Inflammatory macrophage (primary cell): ENCODE measurements at regions not wholly inside any gene's neighbourhood (a gene's known extent, or its start where the extent isn't known, plus 50 kb on each side); places are given as distances from the start of the nearest gene placed in this dataset.

Experiments
- DNase-seq, 2 donors: peaks; one replicate each; pipeline ENCODE4 v3.0.0-alpha.2; 2020 to 2022

DNA sequence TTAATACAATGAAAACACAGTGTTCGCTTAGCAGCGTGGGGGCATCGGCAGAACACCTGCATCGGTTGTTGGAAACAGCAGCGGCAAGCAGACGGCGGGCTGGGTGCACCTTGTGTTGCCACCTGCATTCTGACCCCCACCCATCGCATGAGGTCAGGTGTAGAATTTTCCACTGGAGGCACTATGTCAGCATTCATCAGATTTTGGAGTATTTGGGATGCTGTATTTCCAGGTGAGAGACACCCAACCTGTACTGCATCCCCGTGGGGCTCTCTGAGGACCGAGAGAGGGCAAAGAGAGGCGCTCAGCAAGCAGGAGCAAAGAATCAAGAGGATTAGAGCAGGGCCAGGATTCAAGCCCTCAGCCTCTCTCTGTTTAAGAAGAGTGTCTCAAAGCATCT lies 116.4 kb upstream of the MGMT start:
- DNase-seq: no peak

DNA sequence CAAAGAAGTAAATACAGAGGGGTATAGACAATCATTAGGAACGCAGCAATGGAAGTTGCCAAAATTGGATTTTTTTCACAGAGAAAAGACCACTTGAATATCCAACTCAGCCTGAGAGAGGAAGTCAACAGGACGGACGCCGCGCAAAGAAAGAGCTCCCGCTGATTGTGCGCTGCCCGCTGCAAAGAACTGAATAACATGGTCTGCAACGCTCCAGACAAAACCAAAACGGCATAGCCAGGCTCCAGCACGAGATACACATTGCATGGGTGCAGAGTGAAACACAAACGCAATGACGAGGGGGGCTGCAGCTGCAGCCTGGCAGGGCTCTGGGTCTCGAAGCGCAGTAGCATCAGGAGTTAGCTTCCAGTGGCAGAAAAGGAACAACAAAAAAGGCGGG lies 113.9 kb upstream of the MGMT start:
- no peak for DNase-seq

- no peak for DNase-seq
These were observed 107.0 kb upstream of the MGMT start for GRCh38 chr10:129360046-129360445.

GRCh38 chr10:129361676-129362376 lies 105.2 kb upstream of the MGMT start:
- DNase-seq: no peak

DNA sequence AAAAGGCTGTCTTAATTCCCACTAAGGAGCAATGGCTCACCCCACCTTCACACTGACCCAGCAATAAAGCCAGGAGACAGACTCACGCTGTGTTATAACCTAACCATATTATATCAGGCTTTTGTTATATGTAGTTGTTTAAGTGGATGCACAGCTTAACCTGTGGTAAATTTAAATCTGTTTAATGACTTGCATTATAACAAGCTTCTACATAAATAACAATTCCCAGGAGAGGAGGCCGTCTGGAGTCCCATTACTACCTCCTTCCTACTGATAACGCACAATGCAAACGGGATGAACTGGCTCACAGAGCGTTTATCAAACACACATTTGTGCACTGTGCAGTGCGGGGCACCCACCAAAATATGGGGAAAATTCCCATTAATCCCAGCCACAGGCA lies 102.1 kb upstream of the MGMT start:
- no peak for DNase-seq

DNA sequence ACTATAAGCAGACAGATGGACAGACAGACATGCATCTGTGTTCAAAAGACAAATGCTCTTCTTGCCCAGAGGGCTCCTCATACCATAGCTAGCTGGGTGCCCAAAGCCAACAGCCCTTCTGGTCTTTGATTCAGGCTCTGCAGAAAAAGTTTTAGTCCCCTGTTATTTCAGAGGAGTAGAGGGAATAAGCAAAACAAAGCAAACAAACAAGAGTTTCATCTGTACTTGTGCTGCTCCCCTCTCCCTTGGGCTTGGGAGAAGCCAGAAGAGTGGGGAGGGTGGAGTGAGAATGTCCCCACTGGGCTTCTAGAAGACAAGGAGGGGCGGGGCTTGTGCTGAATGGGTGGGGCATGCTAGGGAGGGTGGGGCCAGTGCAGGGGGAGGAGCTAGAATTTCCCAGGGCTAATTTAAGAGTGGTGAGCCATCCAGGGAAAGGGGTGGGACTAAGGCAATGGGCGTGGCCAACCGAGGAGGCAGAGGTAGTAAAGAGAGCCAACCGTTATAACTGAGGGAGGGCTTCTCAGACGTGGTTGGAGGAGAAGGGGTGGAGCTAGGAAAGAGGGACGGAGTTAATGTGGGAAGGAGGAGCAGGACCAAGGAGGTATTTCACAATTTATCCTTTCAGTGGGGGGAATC lies 101.2 kb upstream of the MGMT start:
- no peak for DNase-seq

DNA sequence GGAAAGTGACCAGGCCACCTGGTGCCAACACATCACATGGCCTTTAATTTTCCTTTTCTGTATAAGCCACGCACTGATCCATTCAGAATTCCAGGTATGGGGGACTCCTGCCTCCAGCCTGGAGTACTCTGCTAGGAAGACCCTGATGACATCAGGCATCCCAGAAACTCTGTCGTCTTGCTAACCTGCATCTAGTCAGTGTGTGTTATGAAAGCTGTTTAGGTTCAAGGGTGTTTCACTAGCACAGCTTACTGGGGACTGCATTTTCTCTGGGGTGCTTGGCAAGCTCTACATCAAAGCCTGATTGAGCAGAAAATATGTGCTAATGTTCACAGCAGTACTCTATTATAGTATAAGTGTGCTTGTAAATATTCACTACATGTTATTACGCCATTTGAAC lies 100.6 kb upstream of the MGMT start:
- DNase-seq: no peak

DNA sequence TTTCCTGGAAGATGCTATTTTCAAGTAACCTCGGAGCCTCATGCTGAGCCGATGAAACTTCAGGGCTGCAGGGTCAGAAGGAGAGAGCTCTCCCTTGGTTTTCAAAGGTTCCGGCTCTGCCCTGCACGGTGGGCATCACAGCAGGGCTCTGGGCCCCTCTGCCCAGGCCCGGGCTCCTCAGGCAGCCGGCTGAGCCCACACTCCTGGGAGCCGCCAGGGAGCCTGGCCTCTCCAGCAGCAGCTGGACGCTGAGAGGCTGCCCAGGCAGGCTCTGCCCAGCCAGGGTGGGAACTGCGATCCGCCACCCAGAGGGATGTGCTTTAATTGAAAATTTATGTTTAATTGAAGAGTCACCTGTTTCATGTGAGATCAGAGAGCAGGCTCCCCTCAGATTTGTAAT lies 97.5 kb upstream of the MGMT start:
- no peak for DNase-seq

DNA sequence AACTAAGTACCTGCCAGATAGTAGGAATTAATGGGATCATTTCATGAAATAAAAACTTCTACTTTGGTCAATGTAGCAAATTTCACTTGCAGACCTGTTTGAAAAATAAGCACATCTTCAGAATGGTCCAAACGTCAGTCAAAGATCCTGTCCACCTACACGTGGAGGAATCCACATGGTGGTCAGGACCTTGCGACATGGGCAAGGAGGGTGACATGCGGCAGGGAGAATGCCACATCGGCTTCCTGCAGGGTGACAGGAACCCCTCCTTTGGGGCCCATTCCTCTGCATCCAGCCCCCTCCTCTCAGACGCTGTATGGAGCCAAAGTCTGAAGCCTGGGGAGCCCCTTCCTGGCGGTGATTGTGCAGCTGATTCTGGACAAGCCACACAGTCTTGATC lies 95.5 kb upstream of the MGMT start:
- DNase-seq: no peak

GRCh38 chr10:129372172-129372571 lies 94.9 kb upstream of the MGMT start:
- DNase-seq: no peak

- DNase-seq: no peak
These were observed 93.8 kb upstream of the MGMT start for GRCh38 chr10:129373231-129373630.

GRCh38 chr10:129373718-129374117 lies 93.3 kb upstream of the MGMT start:
- DNase-seq: no peak

DNA sequence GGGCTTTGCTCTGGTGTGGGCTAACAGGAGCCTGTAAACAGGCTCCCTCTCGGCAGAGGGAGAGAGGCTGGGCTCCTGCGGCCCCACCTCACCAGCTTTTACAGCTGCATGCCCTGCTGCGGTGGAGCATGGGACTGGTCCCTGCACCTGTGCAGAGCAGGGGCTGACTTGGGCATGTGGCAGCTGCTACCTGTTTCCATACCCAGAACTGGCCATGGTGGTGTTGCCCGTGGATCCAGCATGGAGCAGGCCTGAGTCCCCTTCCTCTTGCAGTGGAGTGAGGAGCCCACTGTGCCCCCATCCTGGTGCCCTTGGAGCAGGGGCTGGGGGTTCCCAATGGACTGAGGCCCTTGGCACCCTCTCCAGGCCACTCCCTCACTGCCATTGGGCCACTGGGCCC lies 91.9 kb upstream of the MGMT start:
- DNase-seq: no peak

GRCh38 chr10:129375912-129376311 lies 91.1 kb upstream of the MGMT start:
- DNase-seq: no peak

GRCh38 chr10:129380279-129380678 lies 86.8 kb upstream of the MGMT start:
- DNase-seq: no peak

DNA sequence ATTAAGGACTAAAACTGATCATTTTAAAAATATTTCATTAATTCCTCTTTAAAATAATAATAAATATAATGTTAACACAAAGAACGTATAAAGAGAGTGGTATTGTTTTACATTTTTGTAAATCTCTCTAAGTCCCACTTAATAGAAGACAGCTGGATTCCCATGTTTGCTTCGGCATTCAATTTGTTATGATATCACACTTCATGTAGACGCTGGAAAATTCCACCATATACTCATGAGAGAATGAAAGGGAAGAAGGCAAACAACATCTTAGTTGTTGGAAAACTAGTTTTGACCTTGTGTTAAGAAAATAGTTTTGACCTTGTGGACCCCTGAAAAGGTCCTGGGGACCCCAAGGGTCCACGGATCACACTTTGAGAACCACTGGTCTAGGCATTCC lies 85.3 kb upstream of the MGMT start:
- no peak for DNase-seq

DNA sequence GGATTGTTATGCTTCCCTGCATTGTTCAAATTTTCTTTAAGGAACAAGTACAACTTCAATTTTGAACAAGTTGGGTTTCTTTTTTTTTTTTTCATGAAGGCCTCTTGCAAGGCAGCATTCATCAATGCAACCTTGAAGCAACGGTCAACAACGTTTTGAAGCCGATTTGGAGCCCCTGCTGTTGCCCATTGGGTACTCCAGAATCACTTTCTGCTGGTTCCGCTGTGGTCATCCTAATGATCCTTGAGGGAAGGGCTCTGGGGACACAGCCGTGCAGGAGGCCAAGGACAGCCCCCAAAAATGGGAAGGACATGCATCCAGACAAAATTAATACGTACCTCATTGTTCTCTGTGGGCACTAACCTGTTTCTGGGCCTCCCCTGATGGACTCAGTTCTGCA lies 84.6 kb upstream of the MGMT start:
- DNase-seq: no peak

DNA sequence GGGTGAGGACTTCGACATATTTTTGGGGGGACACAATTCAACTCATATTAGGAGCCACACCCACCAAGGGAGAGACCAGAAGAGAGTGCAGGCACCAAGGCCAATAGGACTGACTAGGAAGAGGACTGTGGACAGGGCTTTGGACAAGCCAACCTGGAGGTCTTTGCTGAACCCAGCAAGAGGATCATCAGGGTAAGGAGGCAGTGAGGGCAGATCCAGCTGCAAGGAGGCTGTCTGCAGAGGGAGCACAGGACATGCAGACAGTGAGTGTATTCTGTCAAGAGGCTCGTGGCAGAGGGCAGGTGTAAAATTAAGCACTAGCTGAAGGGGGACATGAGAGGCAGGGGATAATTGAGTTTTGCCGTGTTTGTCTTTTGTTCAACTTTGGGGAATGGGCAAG lies 83.4 kb upstream of the MGMT start:
- no peak for DNase-seq

- DNase-seq: no peak
These were observed 81.4 kb upstream of the MGMT start for GRCh38 chr10:129385600-129385999.

GRCh38 chr10:129386415-129387257 lies 80.4 kb upstream of the MGMT start:
- DNase-seq: no peak

DNA sequence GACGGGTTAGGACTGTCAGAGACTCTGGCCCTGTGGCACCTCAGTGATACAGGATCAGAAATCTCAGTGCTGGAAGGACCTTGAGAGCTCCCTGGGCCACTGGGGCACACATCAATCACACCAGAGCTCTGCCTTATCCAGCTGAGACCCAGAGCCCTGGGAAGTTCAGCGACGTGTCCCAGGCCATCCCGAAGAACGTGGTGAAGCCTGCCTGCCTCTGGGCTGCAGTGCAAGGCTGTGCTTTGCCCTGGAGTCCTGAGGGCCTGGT lies 79.8 kb upstream of the MGMT start:
- DNase-seq: no peak

DNA sequence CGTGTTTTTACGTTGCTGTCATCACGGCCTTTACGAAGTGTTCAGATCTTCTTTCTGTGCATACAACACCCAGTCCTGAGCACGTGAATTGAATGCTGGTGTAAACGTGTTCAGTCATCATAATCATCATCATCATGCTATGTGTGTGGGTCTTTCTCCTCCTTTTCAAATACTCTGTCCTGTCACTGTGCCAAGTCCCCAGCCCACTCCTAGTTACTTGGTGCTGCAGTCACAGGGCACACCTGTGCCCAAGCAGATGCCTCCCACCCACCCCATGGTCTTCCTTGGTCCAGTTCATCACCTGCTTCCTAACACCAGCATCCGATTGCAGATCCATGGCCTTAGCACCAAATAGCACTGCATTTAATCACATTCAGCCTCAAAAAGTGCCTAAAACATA lies 78.6 kb upstream of the MGMT start:
- no peak for DNase-seq

DNA sequence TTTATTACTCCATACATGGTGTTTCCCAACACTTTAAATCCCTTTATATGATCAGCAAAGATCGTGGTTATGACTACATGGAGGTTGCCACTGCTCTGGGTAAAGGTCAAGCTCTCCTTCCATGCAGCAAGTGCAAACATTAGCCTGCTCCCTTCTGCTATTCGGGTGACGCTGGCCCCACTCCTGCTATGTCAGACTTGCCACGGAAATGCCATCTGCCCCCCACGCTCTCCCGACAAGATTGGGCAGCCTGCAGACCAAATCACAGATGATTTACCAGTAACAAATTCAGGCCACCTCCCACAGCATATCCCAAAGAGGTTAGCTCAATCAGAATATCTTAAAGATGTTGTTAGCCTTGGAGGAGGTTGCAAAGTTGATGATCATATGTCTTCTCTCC lies 77.8 kb upstream of the MGMT start:
- DNase-seq: no peak

- DNase-seq: no peak
These were observed 76.9 kb upstream of the MGMT start for GRCh38 chr10:129390147-129390546.
